22Rv1 (cell line): ENCODE measurements at regions not wholly inside any gene's neighbourhood (a gene's known extent, or its start where the extent isn't known, plus 50 kb on each side); places are given as distances from the start of the nearest gene placed in this dataset.

Source experiments
- ZFX ChIP-seq: fragments of 450-650 bp; IDR thresholded peaks from 2 replicates; pipeline ENCODE4 v1.6.1; 2017; ENCODE audit warnings: antibody characterized with exemption, borderline replicate concordance
- TF ChIP-seq, protein P1 (sequence below): fragments of 450-650 bp; IDR thresholded peaks from 2 replicates; pipeline ENCODE4 v1.5.1; 2017; ENCODE audit warnings: mild to moderate bottlenecking

DNA sequence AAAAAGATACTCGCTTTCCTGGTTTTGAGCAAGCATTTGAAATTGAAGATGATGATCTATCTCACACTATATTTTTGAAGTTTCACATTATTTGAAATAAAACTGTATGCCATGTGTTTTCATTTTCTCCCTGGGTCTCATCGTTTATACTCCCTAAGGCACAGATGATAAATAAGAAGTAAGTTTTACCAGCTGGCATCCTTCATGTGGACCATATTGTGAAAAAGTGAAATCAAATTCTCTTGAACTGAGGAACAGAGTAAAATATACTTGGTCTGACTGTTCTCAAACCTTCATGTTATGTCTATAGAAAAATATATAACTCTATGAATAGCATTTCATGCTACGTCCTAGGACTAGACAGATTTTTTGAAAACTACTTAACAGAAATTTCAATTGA is 1600.9 kb upstream of the C9orf72 start:
- TF ChIP-seq, protein P1, sequence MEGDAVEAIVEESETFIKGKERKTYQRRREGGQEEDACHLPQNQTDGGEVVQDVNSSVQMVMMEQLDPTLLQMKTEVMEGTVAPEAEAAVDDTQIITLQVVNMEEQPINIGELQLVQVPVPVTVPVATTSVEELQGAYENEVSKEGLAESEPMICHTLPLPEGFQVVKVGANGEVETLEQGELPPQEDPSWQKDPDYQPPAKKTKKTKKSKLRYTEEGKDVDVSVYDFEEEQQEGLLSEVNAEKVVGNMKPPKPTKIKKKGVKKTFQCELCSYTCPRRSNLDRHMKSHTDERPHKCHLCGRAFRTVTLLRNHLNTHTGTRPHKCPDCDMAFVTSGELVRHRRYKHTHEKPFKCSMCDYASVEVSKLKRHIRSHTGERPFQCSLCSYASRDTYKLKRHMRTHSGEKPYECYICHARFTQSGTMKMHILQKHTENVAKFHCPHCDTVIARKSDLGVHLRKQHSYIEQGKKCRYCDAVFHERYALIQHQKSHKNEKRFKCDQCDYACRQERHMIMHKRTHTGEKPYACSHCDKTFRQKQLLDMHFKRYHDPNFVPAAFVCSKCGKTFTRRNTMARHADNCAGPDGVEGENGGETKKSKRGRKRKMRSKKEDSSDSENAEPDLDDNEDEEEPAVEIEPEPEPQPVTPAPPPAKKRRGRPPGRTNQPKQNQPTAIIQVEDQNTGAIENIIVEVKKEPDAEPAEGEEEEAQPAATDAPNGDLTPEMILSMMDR = no peak
- TF ChIP-seq ZFX = no peak
